H1 (cell line): ENCODE measurements at regions not wholly inside any gene's neighbourhood (a gene's known extent, or its start where the extent isn't known, plus 50 kb on each side); places are given as distances from the start of the nearest gene placed in this dataset.

Experiments used
- CTCF ChIA-PET: fragments of 300-600 bp; sonication (Branson Sonifier 250); formaldehyde crosslinking; loops from one replicate; lab custom pipeline; 2021; ENCODE audit not compliant: partially characterized antibody; lab: Charles Lee
- POLR2A ChIA-PET: fragments of 300-600 bp; sonication (Branson Sonifier 250); formaldehyde crosslinking; loops from one replicate; lab custom pipeline; 2021; ENCODE audit warnings: inconsistent platforms; ENCODE audit not compliant: partially characterized antibody; lab: Charles Lee
- DNase-seq, 2 experiments: peaks; one replicate each; pipeline versions ENCODE4 v3.0.0 to v3.0.0-alpha.2; 2010 to 2022; ENCODE audit warnings: low spot score in 2 of 2, low read depth in 1 of 2, mixed read lengths in 1 of 2
- FAIRE-seq: peaks from 2 replicates; lab custom pipeline; 2011; peaks lifted over from hg19 to GRCh38; lab: Jason Lieb, UNC
- H2AFZ ChIP-seq: 2 replicates; pipeline ENCODE4 v1.8.1; 2012; ENCODE audit warnings: low read length, inconsistent platforms
- H2AK5ac ChIP-seq: 2 replicates; pipeline ENCODE4 v1.6.1; 2013; ENCODE audit warnings: low read depth, low read length
- H2BK120ac ChIP-seq: replicated peaks from 2 replicates; pipeline ENCODE3; 2013; ENCODE audit warnings: low read depth, low read length, inconsistent platforms
- H2BK12ac ChIP-seq: 2 replicates; pipeline ENCODE4 v1.6.1; 2013; ENCODE audit warnings: low read depth, low read length
- H2BK15ac ChIP-seq: 2 replicates; pipeline ENCODE4 v1.6.1; 2013; ENCODE audit warnings: low read length
- H2BK20ac ChIP-seq: 2 replicates; pipeline ENCODE4 v1.6.1; 2013; ENCODE audit warnings: low read length
- H2BK5ac ChIP-seq: 2 replicates; pipeline ENCODE4 v1.6.1; 2013; ENCODE audit warnings: low read depth, low read length
- H3K14ac ChIP-seq: 2 replicates; pipeline ENCODE4 v1.6.1; 2013; ENCODE audit warnings: inconsistent platforms; ENCODE audit not compliant: insufficient read length
- H3K18ac ChIP-seq: 2 replicates; pipeline ENCODE4 v1.6.1; 2013; ENCODE audit warnings: low read length; ENCODE audit errors: extremely low read depth
- H3K23ac ChIP-seq: 2 replicates; pipeline ENCODE4 v1.6.1; 2013; ENCODE audit warnings: inconsistent platforms; ENCODE audit not compliant: insufficient read length
- H3K23me2 ChIP-seq: 2 replicates; pipeline ENCODE4 v1.6.1; 2013; ENCODE audit warnings: low read depth, low read length
- H3K27ac ChIP-seq: 2 replicates; pipeline ENCODE4 v1.6.1; 2011; ENCODE audit warnings: low read depth, low read length, inconsistent platforms
- H3K27me3 ChIP-seq, 4 experiments: replicated peaks in 1 of 4; 1 replicate in 1 of 4; 2 replicates in 3 of 4; pipeline versions ENCODE4 v1.6.1 to v1.8.1; 2011 to 2013; ENCODE audit warnings: low read length in 3 of 4, mild to moderate bottlenecking in 3 of 4, inconsistent platforms in 2 of 4, mixed read lengths in 2 of 4, moderate library complexity in 1 of 4; ENCODE audit not compliant: control insufficient read depth in 3 of 4, insufficient read depth in 3 of 4; ENCODE audit errors: extremely low read depth in 1 of 4
- H3K36me3 ChIP-seq, 4 experiments: 2 replicates each; pipeline versions ENCODE4 v1.6.1 to v1.8.1; 2011 to 2013; ENCODE audit warnings: mild to moderate bottlenecking in 4 of 4, low read length in 3 of 4, moderate library complexity in 2 of 4, control low read depth in 1 of 4, inconsistent platforms in 1 of 4; ENCODE audit not compliant: insufficient read depth in 4 of 4, control insufficient read depth in 2 of 4
- H3K4ac ChIP-seq: replicated peaks from 2 replicates; pipeline ENCODE3; 2013; ENCODE audit warnings: low read length, low read depth, mixed read lengths, inconsistent platforms; ENCODE audit not compliant: insufficient read length
- H3K4me1 ChIP-seq, 4 experiments: replicated peaks in 1 of 4; 1 replicate in 1 of 4; 2 replicates in 3 of 4; pipeline versions ENCODE4 v1.6.1 to v1.8.1; 2011 to 2013; ENCODE audit warnings: low read length in 3 of 4, inconsistent platforms in 2 of 4, mixed read lengths in 1 of 4; ENCODE audit not compliant: insufficient read depth in 4 of 4, control insufficient read depth in 3 of 4
- H3K4me2 ChIP-seq, 2 experiments: 2 replicates each; pipeline versions ENCODE4 v1.6.1 to v1.8.1; 2011 to 2013; ENCODE audit warnings: low read depth in 2 of 2, low read length in 2 of 2, control low read depth in 1 of 2, inconsistent platforms in 1 of 2, mild to moderate bottlenecking in 1 of 2; ENCODE audit not compliant: insufficient read depth in 1 of 2
- H3K4me3 ChIP-seq, 4 experiments: fragments of 200-600, 300-600 bp in 1 of 4; sonication (generic), shearing (Covaris generic), sonication (Bioruptor Twin) in 1 of 4; 2 replicates each; pipeline versions ENCODE4 v1.5.1 to v1.8.1; 2011 to 2016; ENCODE audit warnings: low read length in 4 of 4, low read depth in 3 of 4, control low read depth in 2 of 4, inconsistent platforms in 2 of 4, mild to moderate bottlenecking in 2 of 4, mixed read lengths in 1 of 4, moderate library complexity in 1 of 4; ENCODE audit not compliant: insufficient read depth in 2 of 4; ENCODE audit errors: extremely low read depth in 1 of 4
- H3K56ac ChIP-seq: replicated peaks from 2 replicates; pipeline ENCODE3; 2013; ENCODE audit warnings: low read depth, mild to moderate bottlenecking, mixed read lengths, low read length, inconsistent platforms; ENCODE audit not compliant: insufficient read length
- H3K79me1 ChIP-seq: 2 replicates; pipeline ENCODE4 v1.6.1; 2013; ENCODE audit warnings: low read depth, low read length, control low read depth
- H3K79me2 ChIP-seq, 2 experiments: 2 replicates each; pipeline versions ENCODE4 v1.6.1 to v1.8.1; 2012 to 2013; ENCODE audit warnings: low read length in 2 of 2, mild to moderate bottlenecking in 2 of 2, inconsistent platforms in 1 of 2; ENCODE audit not compliant: insufficient read depth in 2 of 2, control insufficient read depth in 1 of 2
- H3K9ac ChIP-seq, 4 experiments: replicated peaks in 1 of 4; 1 replicate in 1 of 4; 2 replicates in 3 of 4; pipeline versions ENCODE4 v1.6.1 to v1.8.1; 2011 to 2013; ENCODE audit warnings: low read depth in 3 of 4, low read length in 3 of 4, control low read depth in 2 of 4, mild to moderate bottlenecking in 2 of 4, moderate library complexity in 2 of 4, inconsistent platforms in 1 of 4; ENCODE audit errors: extremely low read depth in 1 of 4
- H3K9me3 ChIP-seq, 2 experiments: 2 replicates each; pipeline versions ENCODE4 v1.6.1 to v1.8.1; 2012 to 2013; ENCODE audit warnings: mild to moderate bottlenecking in 2 of 2, moderate library complexity in 2 of 2, control low read depth in 1 of 2, inconsistent platforms in 1 of 2, low read depth in 1 of 2, low read length in 1 of 2, mixed read lengths in 1 of 2; ENCODE audit not compliant: insufficient read depth in 2 of 2
- H4K20me1 ChIP-seq, 2 experiments: replicated peaks in 1 of 2; 2 replicates each; pipeline versions ENCODE3 to v1.8.1; 2011 to 2013; ENCODE audit warnings: inconsistent platforms in 2 of 2, low read length in 2 of 2, mild to moderate bottlenecking in 1 of 2; ENCODE audit not compliant: insufficient read depth in 2 of 2, control insufficient read depth in 1 of 2
- H4K5ac ChIP-seq: 2 replicates; pipeline ENCODE4 v1.6.1; 2013; ENCODE audit warnings: low read length, low read depth, mixed read lengths, inconsistent platforms; ENCODE audit not compliant: insufficient read length
- H4K8ac ChIP-seq: 2 replicates; pipeline ENCODE4 v1.8.0; 2013; ENCODE audit warnings: mild to moderate bottlenecking, moderate library complexity, low read length, inconsistent platforms; ENCODE audit not compliant: insufficient read depth; ENCODE audit errors: extremely low read depth
- H4K91ac ChIP-seq: replicated peaks from 2 replicates; pipeline ENCODE3; 2013; ENCODE audit warnings: low read length, mixed read lengths, inconsistent platforms; ENCODE audit not compliant: insufficient read length
- E2F6 ChIP-seq: IDR thresholded peaks from 2 replicates; pipeline ENCODE4 v1.6.1; 2012; ENCODE audit warnings: inconsistent platforms
- JUN ChIP-seq: IDR thresholded peaks from 2 replicates; pipeline ENCODE4 v1.6.1; 2011; ENCODE audit warnings: low read depth, mild to moderate bottlenecking, improper control_type of control experiment, low read length
- SP4 ChIP-seq: IDR thresholded peaks from 2 replicates; pipeline ENCODE4 v1.6.1; 2012; ENCODE audit warnings: low read length, inconsistent platforms
- TBP ChIP-seq: IDR thresholded peaks from 2 replicates; pipeline ENCODE4 v1.6.1; 2011; ENCODE audit warnings: low read depth, low read length, improper control_type of control experiment
- WGBS, 2 experiments: shearing (Covaris generic) in 1 of 2; methylation state at CpG; one replicate each; pipeline versions ENCODE4 v1.1.6 to v1.1.7; 2013 to 2015; ENCODE audit warnings: low lambda C conversion rate in 2 of 2, mixed read lengths in 2 of 2, inconsistent platforms in 1 of 2, low coverage in 1 of 2, missing lambda C conversion rate in 1 of 2; ENCODE audit not compliant: insufficient replicate concordance in 2 of 2, insufficient coverage in 1 of 2, insufficient read length in 1 of 2; ENCODE audit errors: extremely low coverage in 1 of 2, missing lambda C conversion rate in 1 of 2; 5-methylcytosine and 5-hydroxymethylcytosine counted together

- no peak overlapping the region for H2BK20ac ChIP-seq
- WGBS, 2 experiments: 96% methylated on average over 3 of the region's 3 CpGs; no CpG with 5 or more reads in 1 of the 2 experiments
- POLR2A ChIA-PET: no interaction called here
- no peak overlapping the region for H3K27ac ChIP-seq
- peaks cover 0 to 4% (median 0%) of the 10 kb centered on the region in 4 experiments; a peak in 1 of 7 replicates for H3K4me1 ChIP-seq
- FAIRE-seq (no peak), DNase-seq (no peak)
- H3K4me3 ChIP-seq: no peak overlapping the region
- no peak overlapping the region for H4K8ac ChIP-seq
- no peak overlapping the region for H3K4ac ChIP-seq
- H3K27me3 ChIP-seq: no peaks in the 10 kb centered on the region
- no peak overlapping the region for H3K23ac ChIP-seq
- no peak overlapping the region for H2AK5ac ChIP-seq
- TF ChIP-seq SP4: no peak
- TF ChIP-seq JUN: no peak
- TF ChIP-seq E2F6: no peak
- no peak for TF ChIP-seq TBP
- H3K56ac ChIP-seq: no peak overlapping the region
- no peak overlapping the region for H2BK12ac ChIP-seq
- H3K79me2 ChIP-seq: no peaks in the 10 kb centered on the region
- H2BK120ac ChIP-seq: no peak overlapping the region
- no peak overlapping the region for H3K14ac ChIP-seq
- CTCF ChIA-PET: interaction anchor here (0.7 to 1.6 kb wide), 11 partner anchors 9 to 512 kb away, joined by 3 to 10 read pairs (median 3); no protein-coding TSS in a partner anchor
- H3K4me2 ChIP-seq: no peak overlapping the region
- no peak overlapping the region for H2AFZ ChIP-seq
- H2BK5ac ChIP-seq: no peak overlapping the region
- no peak overlapping the region for H4K5ac ChIP-seq
- no peaks in the 10 kb centered on the region for H3K36me3 ChIP-seq
- H3K9ac ChIP-seq: no peak overlapping the region
- H3K23me2 ChIP-seq: no peaks in the 10 kb centered on the region
- H3K18ac ChIP-seq: no peak overlapping the region
- no peaks in the 10 kb centered on the region for H4K20me1 ChIP-seq
- H3K79me1 ChIP-seq: no peaks in the 10 kb centered on the region
- no peak overlapping the region for H4K91ac ChIP-seq
- H3K9me3 ChIP-seq: no peaks in the 10 kb centered on the region
- no peak overlapping the region for H2BK15ac ChIP-seq
Measured at GRCh38 chr4:156676116-156676851, 295.3 kb downstream of the PDGFC start.
